22Rv1 (cell line): ENCODE measurements at regions not wholly inside any gene's neighbourhood (a gene's known extent, or its start where the extent isn't known, plus 50 kb on each side); places are given as distances from the start of the nearest gene placed in this dataset.

ENCODE experiments used
- H3K27ac ChIP-seq: fragments of 450-650 bp; 2 replicates; pipeline ENCODE4 v1.5.1; 2017
- CTCF ChIP-seq: fragments of 450-650 bp; IDR thresholded peaks from 2 replicates; pipeline ENCODE4 v1.5.1; 2017; ENCODE audit warnings: mild to moderate bottlenecking
- ZFX ChIP-seq: fragments of 450-650 bp; IDR thresholded peaks from 2 replicates; pipeline ENCODE4 v1.6.1; 2017; ENCODE audit warnings: antibody characterized with exemption, borderline replicate concordance

- TF ChIP-seq CTCF (no peak), ZFX (no peak)
- no peak overlapping the region for H3K27ac ChIP-seq
Measured at GRCh38 chr4:18406264-18406663, 384.7 kb upstream of the LCORL start.

- TF ChIP-seq CTCF (no peak), ZFX (no peak)
- H3K27ac ChIP-seq, result no peak overlapping the region
Measured at GRCh38 chr4:18405054-18405453, 383.5 kb upstream of the LCORL start.

GRCh38 chr4:18404642-18405041, 383.1 kb upstream of the LCORL start:
- no peak overlapping the region for H3K27ac ChIP-seq
- TF ChIP-seq ZFX (no peak), CTCF (no peak)

GRCh38 chr4:18403327-18403726, 381.8 kb upstream of the LCORL start:
- no peak for TF ChIP-seq CTCF
- no peak for TF ChIP-seq ZFX
- no peak overlapping the region for H3K27ac ChIP-seq

- TF ChIP-seq CTCF, result no peak
- TF ChIP-seq ZFX, result no peak
- no peak overlapping the region for H3K27ac ChIP-seq
Measured at GRCh38 chr4:18401868-18402267, 380.3 kb upstream of the LCORL start.

GRCh38 chr4:18401425-18401824, 379.9 kb upstream of the LCORL start:
- TF ChIP-seq ZFX (no peak), CTCF (no peak)

GRCh38 chr4:18398661-18399060, 377.1 kb upstream of the LCORL start:
- no peak for TF ChIP-seq CTCF
- no peak for TF ChIP-seq ZFX

More at GRCh38 chr4:18401425-18401824, 379.9 kb upstream of the LCORL start:
- H3K27ac ChIP-seq, result no peak overlapping the region

More at GRCh38 chr4:18398661-18399060, 377.1 kb upstream of the LCORL start:
- no peak overlapping the region for H3K27ac ChIP-seq
